GM23338 (cell line): ENCODE measurements at regions not wholly inside any gene's neighbourhood (a gene's known extent, or its start where the extent isn't known, plus 50 kb on each side); places are given as distances from the start of the nearest gene placed in this dataset.

Experiments
- ATAC-seq: fragments of 200-7000 bp; cut with Tn5 transposase; 3 replicates; pipeline ENCODE4 v1.9.1; 2020
- DNase-seq: peaks from one replicate; pipeline ENCODE4 v3.0.0-alpha.2; 2015; ENCODE audit warnings: low spot score
- H2AFZ ChIP-seq: fragments of 200-600 bp; sonication (generic); 2 replicates; pipeline ENCODE4 v1.8.0; 2016; ENCODE audit warnings: antibody characterized with exemption, mild to moderate bottlenecking, moderate library complexity
- H3F3A ChIP-seq: fragments of 200-600 bp; sonication (generic); replicated peaks from 2 replicates; pipeline ENCODE4 v1.8.0; 2017; ENCODE audit warnings: antibody characterized with exemption, mixed run types, low read depth
- H3K27ac ChIP-seq: fragments of 200-600 bp; sonication (generic); 2 replicates; pipeline ENCODE4 v1.6.1; 2016; ENCODE audit warnings: low read depth
- H3K27me3 ChIP-seq: fragments of 200-600 bp; sonication (generic); 2 replicates; pipeline ENCODE4 v1.8.0; 2016; ENCODE audit warnings: mild to moderate bottlenecking, mixed run types, moderate library complexity; ENCODE audit not compliant: insufficient read depth
- H3K36me3 ChIP-seq: fragments of 200-600 bp; sonication (generic); 2 replicates; pipeline ENCODE4 v1.8.0; 2016; ENCODE audit warnings: mild to moderate bottlenecking; ENCODE audit not compliant: insufficient read depth
- H3K4me1 ChIP-seq: fragments of 200-600 bp; sonication (generic); 2 replicates; pipeline ENCODE4 v1.8.0; 2016; ENCODE audit warnings: mild to moderate bottlenecking, moderate library complexity; ENCODE audit not compliant: insufficient read depth
- H3K4me2 ChIP-seq: fragments of 200-600 bp; sonication (generic); 2 replicates; pipeline ENCODE4 v1.7.1; 2017; ENCODE audit warnings: mixed run types
- H3K4me3 ChIP-seq: fragments of 200-600 bp; sonication (generic); 2 replicates; pipeline ENCODE4 v1.6.1; 2016; ENCODE audit warnings: mixed run types
- H3K79me2 ChIP-seq: fragments of 200-600 bp; sonication (generic); replicated peaks from 2 replicates; pipeline ENCODE4 v1.8.0; 2017; ENCODE audit warnings: mild to moderate bottlenecking; ENCODE audit not compliant: insufficient read depth
- H3K9me2 ChIP-seq: fragments of 200-600 bp; sonication (generic); 2 replicates; pipeline ENCODE4 v1.8.0; 2017; ENCODE audit not compliant: insufficient read depth
- H4K20me1 ChIP-seq: fragments of 200-600 bp; sonication (generic); replicated peaks from 2 replicates; pipeline ENCODE4 v1.8.0; 2017; ENCODE audit warnings: mild to moderate bottlenecking; ENCODE audit not compliant: insufficient read depth
- H3K27ac Mint-ChIP-seq: 2 replicates; pipeline ENCODE4 v1.8.0; 2020; ENCODE audit warnings: inconsistent platforms, mild to moderate bottlenecking, moderate library complexity, mixed read lengths
- H3K27me3 Mint-ChIP-seq: 3 replicates; pipeline ENCODE4 v1.8.0; 2022; ENCODE audit warnings: low read depth, mild to moderate bottlenecking, moderate library complexity, mixed read lengths, inconsistent platforms; ENCODE audit not compliant: insufficient read depth, poor library complexity
- H3K36me3 Mint-ChIP-seq: 3 replicates; pipeline ENCODE4 v1.8.0; 2021; ENCODE audit warnings: low read depth, mild to moderate bottlenecking, inconsistent platforms, moderate library complexity, mixed read lengths
- H3K4me1 Mint-ChIP-seq: 3 replicates; pipeline ENCODE4 v1.8.0; 2020; ENCODE audit warnings: mild to moderate bottlenecking, inconsistent platforms, mixed read lengths
- H3K4me3 Mint-ChIP-seq: 3 replicates; pipeline ENCODE4 v1.8.0; 2021; ENCODE audit warnings: moderate library complexity, mild to moderate bottlenecking, inconsistent platforms, mixed read lengths
- H3K9me3 Mint-ChIP-seq: 3 replicates; pipeline ENCODE4 v1.8.0; 2020; ENCODE audit warnings: moderate library complexity, mild to moderate bottlenecking, inconsistent platforms, mixed read lengths
- EZH2phosphoT487 ChIP-seq: fragments of 200-600 bp; sonication (generic); IDR thresholded peaks from one replicate; pipeline ENCODE4 v1.8.1; 2018; ENCODE audit warnings: antibody characterized with exemption; ENCODE audit not compliant: unreplicated experiment
- JUNB ChIP-seq: IDR thresholded peaks from one replicate; pipeline ENCODE4 v1.6.1; 2016; ENCODE audit warnings: antibody characterized with exemption; ENCODE audit not compliant: unreplicated experiment
- NANOG ChIP-seq: IDR thresholded peaks from 2 replicates; pipeline ENCODE4 v1.6.1; 2016; ENCODE audit warnings: antibody characterized with exemption, borderline replicate concordance
- POLR2AphosphoS5 ChIP-seq: IDR thresholded peaks from 2 replicates; pipeline ENCODE4 v1.6.1; 2016; ENCODE audit warnings: antibody characterized with exemption, low read depth
- STAT1 ChIP-seq: IDR thresholded peaks from one replicate; pipeline ENCODE4 v1.6.1; 2016; ENCODE audit warnings: antibody characterized with exemption; ENCODE audit not compliant: unreplicated experiment
- ZNF331 ChIP-seq: fragments of 250-450 bp; sonication (Bioruptor Pico); IDR thresholded peaks from 2 replicates; pipeline ENCODE4 v1.5.0; 2020; ENCODE audit warnings: low read depth, mild to moderate bottlenecking, moderate library complexity
- TF ChIP-seq, protein P1 (sequence below), 2 experiments: fragments of 200-600 bp in 1 of 2; sonication (generic) in 1 of 2; conservative IDR thresholded peaks; 2 replicates each; pipeline versions ENCODE4 v1.5.1 to v1.6.1; 2016 to 2017; ENCODE audit warnings: antibody characterized with exemption in 2 of 2, low read depth in 2 of 2, mild to moderate bottlenecking in 2 of 2, moderate library complexity in 1 of 2
- TF ChIP-seq, protein P2 (sequence below): fragments of 250-450 bp; sonication (Bioruptor Pico); IDR thresholded peaks from 2 replicates; pipeline ENCODE4 v1.5.0; 2020; ENCODE audit warnings: mild to moderate bottlenecking, moderate library complexity
- TF ChIP-seq, protein P3 (sequence below): IDR thresholded peaks from one replicate; pipeline ENCODE4 v1.6.1; 2018; ENCODE audit warnings: antibody characterized with exemption; ENCODE audit not compliant: unreplicated experiment
- TF ChIP-seq, protein P4 (sequence below): IDR thresholded peaks from 2 replicates; pipeline ENCODE4 v1.6.1; 2016; ENCODE audit warnings: antibody characterized with exemption

DNA sequence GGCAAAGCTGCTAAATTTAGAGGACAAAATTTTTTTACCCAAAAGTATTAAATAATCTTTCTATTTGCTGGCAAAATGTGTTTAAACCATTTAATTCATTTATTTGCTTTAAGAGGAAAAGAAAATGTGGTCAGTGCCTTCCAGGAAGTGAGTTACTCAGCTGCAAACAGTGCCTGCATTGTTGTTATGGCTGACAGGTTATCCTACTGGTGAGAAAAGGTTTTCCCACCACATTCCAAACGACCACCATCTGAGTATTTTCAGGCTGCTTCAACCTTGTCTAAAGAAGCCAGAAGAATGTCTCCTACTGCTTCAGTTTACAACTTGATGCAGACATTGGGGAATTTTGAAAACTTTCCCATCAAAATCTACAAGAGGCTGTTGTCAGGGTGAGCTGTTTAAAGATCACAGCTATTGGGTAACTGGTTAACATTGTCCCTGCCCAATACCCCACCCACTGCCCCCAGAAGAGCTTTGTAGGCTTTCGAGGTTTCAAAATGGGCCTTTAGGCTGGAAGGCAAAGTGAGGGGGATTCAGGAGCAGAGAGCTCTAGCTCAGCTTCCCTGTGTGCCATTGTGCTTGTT lies 461.3 kb upstream of the FANCL start (continued):
- TF ChIP-seq, protein P1, sequence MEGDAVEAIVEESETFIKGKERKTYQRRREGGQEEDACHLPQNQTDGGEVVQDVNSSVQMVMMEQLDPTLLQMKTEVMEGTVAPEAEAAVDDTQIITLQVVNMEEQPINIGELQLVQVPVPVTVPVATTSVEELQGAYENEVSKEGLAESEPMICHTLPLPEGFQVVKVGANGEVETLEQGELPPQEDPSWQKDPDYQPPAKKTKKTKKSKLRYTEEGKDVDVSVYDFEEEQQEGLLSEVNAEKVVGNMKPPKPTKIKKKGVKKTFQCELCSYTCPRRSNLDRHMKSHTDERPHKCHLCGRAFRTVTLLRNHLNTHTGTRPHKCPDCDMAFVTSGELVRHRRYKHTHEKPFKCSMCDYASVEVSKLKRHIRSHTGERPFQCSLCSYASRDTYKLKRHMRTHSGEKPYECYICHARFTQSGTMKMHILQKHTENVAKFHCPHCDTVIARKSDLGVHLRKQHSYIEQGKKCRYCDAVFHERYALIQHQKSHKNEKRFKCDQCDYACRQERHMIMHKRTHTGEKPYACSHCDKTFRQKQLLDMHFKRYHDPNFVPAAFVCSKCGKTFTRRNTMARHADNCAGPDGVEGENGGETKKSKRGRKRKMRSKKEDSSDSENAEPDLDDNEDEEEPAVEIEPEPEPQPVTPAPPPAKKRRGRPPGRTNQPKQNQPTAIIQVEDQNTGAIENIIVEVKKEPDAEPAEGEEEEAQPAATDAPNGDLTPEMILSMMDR (conservative IDR thresholded peaks at IDR 0.05; ENCODE audit: low read depth in 2 of 2), result 0 out of 4 replicates have a peak, but pooled peaks of 1 of the 2 experiments have one; percentile 8
- no peak for TF ChIP-seq STAT1

DNA sequence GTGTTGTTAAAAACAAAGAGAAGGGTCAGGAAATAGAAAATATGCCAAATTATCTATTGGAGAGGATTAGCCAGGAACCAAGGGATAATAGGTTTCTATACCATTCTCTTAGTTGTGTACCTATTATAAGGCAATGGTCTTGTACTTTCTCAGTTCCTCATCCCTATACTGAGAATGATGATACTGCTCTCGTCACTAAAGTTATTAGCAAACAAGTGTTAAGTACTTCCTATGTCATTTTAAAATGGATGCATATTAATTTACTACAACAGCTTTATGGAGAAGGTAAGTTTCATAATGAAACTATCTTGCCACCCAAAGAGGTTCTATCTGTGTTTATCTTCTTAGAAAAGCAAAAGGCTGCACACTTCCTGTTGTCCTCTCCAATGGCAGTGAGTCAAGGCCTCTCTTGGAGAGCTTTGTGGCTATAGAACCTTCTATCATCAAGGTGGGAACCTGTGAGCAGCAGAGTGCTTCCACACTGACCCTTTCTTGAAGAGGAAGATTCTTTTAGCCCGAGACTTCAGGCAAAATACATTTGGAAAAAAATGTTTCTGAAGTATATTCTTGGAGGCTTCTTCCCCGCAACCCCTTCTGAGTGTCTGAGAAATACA lies 460.7 kb upstream of the FANCL start:
- DNase-seq (no peak), ATAC-seq (no peak)
- Histone ChIP-seq H2AFZ (no peak overlapping the region), H3K4me3 (no peak overlapping the region), H3F3A (no peaks in the 10 kb centered on the region), H4K20me1 (no peaks in the 10 kb centered on the region), H3K27me3 (no peaks in the 10 kb centered on the region), H3K27ac (no peak overlapping the region), H3K9me2 (no peaks in the 10 kb centered on the region), H3K79me2 (no peaks in the 10 kb centered on the region), H3K36me3 (no peaks in the 10 kb centered on the region), H3K4me1 (no peaks in the 10 kb centered on the region), H3K4me2 (no peak overlapping the region)
- H3K36me3 Mint-ChIP-seq, result no peaks in the 10 kb centered on the region
- H3K4me1 Mint-ChIP-seq, result peaks cover 10% of the 10 kb centered on the region
- no peaks in the 10 kb centered on the region for H3K9me3 Mint-ChIP-seq
- no peak overlapping the region for H3K4me3 Mint-ChIP-seq
- no peak overlapping the region for H3K27ac Mint-ChIP-seq
- H3K27me3 Mint-ChIP-seq, result no peaks in the 10 kb centered on the region
- no peak for TF ChIP-seq STAT1
- no peak for TF ChIP-seq POLR2AphosphoS5
- TF ChIP-seq ZNF331 (CRISPR knock-in tag), result no peak
- TF ChIP-seq, protein P2, sequence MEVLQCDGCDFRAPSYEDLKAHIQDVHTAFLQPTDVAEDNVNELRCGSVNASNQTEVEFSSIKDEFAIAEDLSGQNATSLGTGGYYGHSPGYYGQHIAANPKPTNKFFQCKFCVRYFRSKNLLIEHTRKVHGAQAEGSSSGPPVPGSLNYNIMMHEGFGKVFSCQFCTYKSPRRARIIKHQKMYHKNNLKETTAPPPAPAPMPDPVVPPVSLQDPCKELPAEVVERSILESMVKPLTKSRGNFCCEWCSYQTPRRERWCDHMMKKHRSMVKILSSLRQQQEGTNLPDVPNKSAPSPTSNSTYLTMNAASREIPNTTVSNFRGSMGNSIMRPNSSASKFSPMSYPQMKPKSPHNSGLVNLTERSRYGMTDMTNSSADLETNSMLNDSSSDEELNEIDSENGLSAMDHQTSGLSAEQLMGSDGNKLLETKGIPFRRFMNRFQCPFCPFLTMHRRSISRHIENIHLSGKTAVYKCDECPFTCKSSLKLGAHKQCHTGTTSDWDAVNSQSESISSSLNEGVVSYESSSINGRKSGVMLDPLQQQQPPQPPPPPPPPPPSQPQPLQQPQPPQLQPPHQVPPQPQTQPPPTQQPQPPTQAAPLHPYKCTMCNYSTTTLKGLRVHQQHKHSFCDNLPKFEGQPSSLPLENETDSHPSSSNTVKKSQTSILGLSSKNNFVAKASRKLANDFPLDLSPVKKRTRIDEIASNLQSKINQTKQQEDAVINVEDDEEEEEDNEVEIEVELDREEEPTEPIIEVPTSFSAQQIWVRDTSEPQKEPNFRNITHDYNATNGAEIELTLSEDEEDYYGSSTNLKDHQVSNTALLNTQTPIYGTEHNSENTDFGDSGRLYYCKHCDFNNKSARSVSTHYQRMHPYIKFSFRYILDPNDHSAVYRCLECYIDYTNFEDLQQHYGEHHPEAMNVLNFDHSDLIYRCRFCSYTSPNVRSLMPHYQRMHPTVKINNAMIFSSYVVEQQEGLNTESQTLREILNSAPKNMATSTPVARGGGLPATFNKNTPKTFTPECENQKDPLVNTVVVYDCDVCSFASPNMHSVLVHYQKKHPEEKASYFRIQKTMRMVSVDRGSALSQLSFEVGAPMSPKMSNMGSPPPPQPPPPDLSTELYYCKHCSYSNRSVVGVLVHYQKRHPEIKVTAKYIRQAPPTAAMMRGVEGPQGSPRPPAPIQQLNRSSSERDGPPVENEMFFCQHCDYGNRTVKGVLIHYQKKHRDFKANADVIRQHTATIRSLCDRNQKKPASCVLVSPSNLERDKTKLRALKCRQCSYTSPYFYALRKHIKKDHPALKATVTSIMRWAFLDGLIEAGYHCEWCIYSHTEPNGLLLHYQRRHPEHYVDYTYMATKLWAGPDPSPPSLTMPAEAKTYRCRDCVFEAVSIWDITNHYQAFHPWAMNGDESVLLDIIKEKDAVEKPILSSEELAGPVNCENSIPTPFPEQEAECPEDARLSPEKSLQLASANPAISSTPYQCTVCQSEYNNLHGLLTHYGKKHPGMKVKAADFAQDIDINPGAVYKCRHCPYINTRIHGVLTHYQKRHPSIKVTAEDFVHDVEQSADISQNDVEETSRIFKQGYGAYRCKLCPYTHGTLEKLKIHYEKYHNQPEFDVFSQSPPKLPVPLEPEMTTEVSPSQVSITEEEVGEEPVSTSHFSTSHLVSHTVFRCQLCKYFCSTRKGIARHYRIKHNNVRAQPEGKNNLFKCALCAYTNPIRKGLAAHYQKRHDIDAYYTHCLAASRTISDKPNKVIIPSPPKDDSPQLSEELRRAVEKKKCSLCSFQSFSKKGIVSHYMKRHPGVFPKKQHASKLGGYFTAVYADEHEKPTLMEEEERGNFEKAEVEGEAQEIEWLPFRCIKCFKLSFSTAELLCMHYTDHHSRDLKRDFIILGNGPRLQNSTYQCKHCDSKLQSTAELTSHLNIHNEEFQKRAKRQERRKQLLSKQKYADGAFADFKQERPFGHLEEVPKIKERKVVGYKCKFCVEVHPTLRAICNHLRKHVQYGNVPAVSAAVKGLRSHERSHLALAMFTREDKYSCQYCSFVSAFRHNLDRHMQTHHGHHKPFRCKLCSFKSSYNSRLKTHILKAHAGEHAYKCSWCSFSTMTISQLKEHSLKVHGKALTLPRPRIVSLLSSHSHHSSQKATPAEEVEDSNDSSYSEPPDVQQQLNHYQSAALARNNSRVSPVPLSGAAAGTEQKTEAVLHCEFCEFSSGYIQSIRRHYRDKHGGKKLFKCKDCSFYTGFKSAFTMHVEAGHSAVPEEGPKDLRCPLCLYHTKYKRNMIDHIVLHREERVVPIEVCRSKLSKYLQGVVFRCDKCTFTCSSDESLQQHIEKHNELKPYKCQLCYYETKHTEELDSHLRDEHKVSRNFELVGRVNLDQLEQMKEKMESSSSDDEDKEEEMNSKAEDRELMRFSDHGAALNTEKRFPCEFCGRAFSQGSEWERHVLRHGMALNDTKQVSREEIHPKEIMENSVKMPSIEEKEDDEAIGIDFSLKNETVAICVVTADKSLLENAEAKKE (CRISPR knock-in tag), result no peak
- TF ChIP-seq NANOG, result no peak
- TF ChIP-seq, protein P3, sequence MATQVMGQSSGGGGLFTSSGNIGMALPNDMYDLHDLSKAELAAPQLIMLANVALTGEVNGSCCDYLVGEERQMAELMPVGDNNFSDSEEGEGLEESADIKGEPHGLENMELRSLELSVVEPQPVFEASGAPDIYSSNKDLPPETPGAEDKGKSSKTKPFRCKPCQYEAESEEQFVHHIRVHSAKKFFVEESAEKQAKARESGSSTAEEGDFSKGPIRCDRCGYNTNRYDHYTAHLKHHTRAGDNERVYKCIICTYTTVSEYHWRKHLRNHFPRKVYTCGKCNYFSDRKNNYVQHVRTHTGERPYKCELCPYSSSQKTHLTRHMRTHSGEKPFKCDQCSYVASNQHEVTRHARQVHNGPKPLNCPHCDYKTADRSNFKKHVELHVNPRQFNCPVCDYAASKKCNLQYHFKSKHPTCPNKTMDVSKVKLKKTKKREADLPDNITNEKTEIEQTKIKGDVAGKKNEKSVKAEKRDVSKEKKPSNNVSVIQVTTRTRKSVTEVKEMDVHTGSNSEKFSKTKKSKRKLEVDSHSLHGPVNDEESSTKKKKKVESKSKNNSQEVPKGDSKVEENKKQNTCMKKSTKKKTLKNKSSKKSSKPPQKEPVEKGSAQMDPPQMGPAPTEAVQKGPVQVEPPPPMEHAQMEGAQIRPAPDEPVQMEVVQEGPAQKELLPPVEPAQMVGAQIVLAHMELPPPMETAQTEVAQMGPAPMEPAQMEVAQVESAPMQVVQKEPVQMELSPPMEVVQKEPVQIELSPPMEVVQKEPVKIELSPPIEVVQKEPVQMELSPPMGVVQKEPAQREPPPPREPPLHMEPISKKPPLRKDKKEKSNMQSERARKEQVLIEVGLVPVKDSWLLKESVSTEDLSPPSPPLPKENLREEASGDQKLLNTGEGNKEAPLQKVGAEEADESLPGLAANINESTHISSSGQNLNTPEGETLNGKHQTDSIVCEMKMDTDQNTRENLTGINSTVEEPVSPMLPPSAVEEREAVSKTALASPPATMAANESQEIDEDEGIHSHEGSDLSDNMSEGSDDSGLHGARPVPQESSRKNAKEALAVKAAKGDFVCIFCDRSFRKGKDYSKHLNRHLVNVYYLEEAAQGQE, result no peak
- TF ChIP-seq, protein P4, sequence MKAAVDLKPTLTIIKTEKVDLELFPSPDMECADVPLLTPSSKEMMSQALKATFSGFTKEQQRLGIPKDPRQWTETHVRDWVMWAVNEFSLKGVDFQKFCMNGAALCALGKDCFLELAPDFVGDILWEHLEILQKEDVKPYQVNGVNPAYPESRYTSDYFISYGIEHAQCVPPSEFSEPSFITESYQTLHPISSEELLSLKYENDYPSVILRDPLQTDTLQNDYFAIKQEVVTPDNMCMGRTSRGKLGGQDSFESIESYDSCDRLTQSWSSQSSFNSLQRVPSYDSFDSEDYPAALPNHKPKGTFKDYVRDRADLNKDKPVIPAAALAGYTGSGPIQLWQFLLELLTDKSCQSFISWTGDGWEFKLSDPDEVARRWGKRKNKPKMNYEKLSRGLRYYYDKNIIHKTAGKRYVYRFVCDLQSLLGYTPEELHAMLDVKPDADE, result no peak
- TF ChIP-seq JUNB, result no peak
- no peak for TF ChIP-seq EZH2phosphoT487
